Heart left ventricle (tissue), 16 donors: ENCODE measurements at regions not wholly inside any gene's neighbourhood (a gene's known extent, or its start where the extent isn't known, plus 50 kb on each side); places are given as distances from the start of the nearest gene placed in this dataset.

ENCODE experiments used
- ATAC-seq, 4 donors: fragments of 200-7000 bp; cut with Tn5 transposase; one replicate each; pipeline ENCODE4 v1.9.1; 2020 to 2022; ENCODE audit warnings: moderate library complexity in 4 of 4, mild to moderate bottlenecking in 3 of 4, moderate number of reproducible peaks in 1 of 4
- DNase-seq, 5 donors: peaks; one replicate each; pipeline ENCODE4 v3.0.0-alpha.2; 2020
- H3K27ac ChIP-seq, 12 donors: fragments of 200-600 bp; sonication (generic) in 4 of 12; one replicate each; pipeline versions ENCODE4 v1.5.0 to v1.8.0; 2016 to 2022; ENCODE audit warnings: mild to moderate bottlenecking in 2 of 12
- H3K27me3 ChIP-seq, 9 donors: fragments of 200-600 bp; sonication (generic) in 2 of 9; one replicate each; pipeline versions ENCODE4 v1.5.1 to v1.8.0; 2016 to 2022; ENCODE audit warnings: mild to moderate bottlenecking in 3 of 9
- H3K36me3 ChIP-seq, 9 donors: fragments of 200-600 bp; sonication (generic) in 2 of 9; one replicate each; pipeline versions ENCODE4 v1.5.0 to v1.8.0; 2018 to 2022; ENCODE audit warnings: mild to moderate bottlenecking in 2 of 9
- H3K4me1 ChIP-seq, 12 donors: fragments of 200-600 bp; sonication (generic) in 4 of 12; one replicate each; pipeline versions ENCODE4 v1.5.0 to v1.8.0; 2016 to 2022; ENCODE audit warnings: mild to moderate bottlenecking in 3 of 12
- H3K4me3 ChIP-seq, 12 donors: fragments of 200-600 bp; sonication (generic) in 4 of 12; one replicate each; pipeline versions ENCODE4 v1.5.0 to v1.8.0; 2017 to 2022; ENCODE audit warnings: mild to moderate bottlenecking in 9 of 12, moderate library complexity in 4 of 12
- H3K9me3 ChIP-seq, 12 donors: fragments of 200-600 bp; sonication (generic) in 4 of 12; one replicate each; pipeline versions ENCODE4 v1.5.0 to v1.8.0; 2016 to 2022; ENCODE audit warnings: mild to moderate bottlenecking in 1 of 12
- POLR2A ChIP-seq, 2 donors: fragments of 450-650 bp; IDR thresholded peaks; one replicate each; pipeline ENCODE4 v1.6.1; 2017; ENCODE audit warnings: antibody characterized with exemption in 2 of 2, mild to moderate bottlenecking in 2 of 2, moderate library complexity in 2 of 2
- WGBS, 4 donors: extraction: QIAGEN DNeasy Blood & Tissue Kit in 2 of 4; methylation state at CpG; one replicate each; pipeline versions ENCODE4 v1.1.5 to v1.1.7; 2013 to 2018; 5-methylcytosine and 5-hydroxymethylcytosine counted together
- intact Hi-C, 10 donors: fragments of 100-400 bp; cut with DNase I; formaldehyde crosslinking; loops; one replicate each; pipeline versions ENCODE4 v1.11.1 to v1.14.2; 2022
- TF ChIP-seq, protein P1 (sequence below), 12 donors: fragments of 200-600 bp; sonication (generic) in 4 of 12; IDR thresholded peaks; one replicate each; pipeline versions ENCODE4 v1.5.0 to v1.8.0; 2018 to 2022; ENCODE audit warnings: antibody characterized with exemption in 12 of 12, mild to moderate bottlenecking in 5 of 12
- donor health status: ischemic (EF 13 %, LVEDD 7.1; RV severe dilation, severe dysfunction).
- donor health status: healthy with polysubstance abuse.
- donor health status: DM: no; HTN: yes; CAD: no.
- donor health status: DM: no; HTN: no; CAD: no.
- donor health status: ischemic (EF 25% LVEDD 6.9; RV normal size, moderate dysfunction).
- donor health status: ischemic (EF 25% LVEDD 5.7; RV mildly dilated, moderate dysfunction).
- donor health status: healthy.
- donor health status: DM: yes; HTN: yes; CAD: no.
- donor health status: ischemic (EF 35%, LVEDD 5.7; RV mildly dilated, moderate dysfunction).
- donor health status: nonischemic (EF 11% LVEDD 7.7; RV severe dilation, severe dysfunction).
- donor health status: DM: yes; HTN: yes; CAD: no.
- donor health status: PGD.
- donor health status: ischemic (EF 29% LVEDD 5.4; RV normal size, mild dysfunction).
- donor health status: nonischemic (EF 23%, LVEDD 6.1; RV moderate dilation, normal function).

- Histone ChIP-seq H3K4me3 (no peak overlapping the region), H3K9me3 (no peaks in the 10 kb centered on the region), H3K27ac (no peak overlapping the region), H3K27me3 (peaks cover 0 to 8% (median 0%) of the 10 kb centered on the region in 9 donors), H3K4me1 (no peaks in the 10 kb centered on the region), H3K36me3 (no peaks in the 10 kb centered on the region)
- ATAC-seq (no peak), DNase-seq (no peak)
- TF ChIP-seq, protein P1, sequence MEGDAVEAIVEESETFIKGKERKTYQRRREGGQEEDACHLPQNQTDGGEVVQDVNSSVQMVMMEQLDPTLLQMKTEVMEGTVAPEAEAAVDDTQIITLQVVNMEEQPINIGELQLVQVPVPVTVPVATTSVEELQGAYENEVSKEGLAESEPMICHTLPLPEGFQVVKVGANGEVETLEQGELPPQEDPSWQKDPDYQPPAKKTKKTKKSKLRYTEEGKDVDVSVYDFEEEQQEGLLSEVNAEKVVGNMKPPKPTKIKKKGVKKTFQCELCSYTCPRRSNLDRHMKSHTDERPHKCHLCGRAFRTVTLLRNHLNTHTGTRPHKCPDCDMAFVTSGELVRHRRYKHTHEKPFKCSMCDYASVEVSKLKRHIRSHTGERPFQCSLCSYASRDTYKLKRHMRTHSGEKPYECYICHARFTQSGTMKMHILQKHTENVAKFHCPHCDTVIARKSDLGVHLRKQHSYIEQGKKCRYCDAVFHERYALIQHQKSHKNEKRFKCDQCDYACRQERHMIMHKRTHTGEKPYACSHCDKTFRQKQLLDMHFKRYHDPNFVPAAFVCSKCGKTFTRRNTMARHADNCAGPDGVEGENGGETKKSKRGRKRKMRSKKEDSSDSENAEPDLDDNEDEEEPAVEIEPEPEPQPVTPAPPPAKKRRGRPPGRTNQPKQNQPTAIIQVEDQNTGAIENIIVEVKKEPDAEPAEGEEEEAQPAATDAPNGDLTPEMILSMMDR (IDR thresholded peaks at IDR 0.05): no peak
- no peak for TF ChIP-seq POLR2A (IDR thresholded peaks at IDR 0.05)
- intact Hi-C loops: no loop called here
- 79 to 87% (median 82%) methylated on average over 3 of the region's 3 CpGs for WGBS, 4 donors
These were observed 76.3 kb upstream of the RTL1 start for GRCh38 chr14:100979780-100980179.

DNA sequence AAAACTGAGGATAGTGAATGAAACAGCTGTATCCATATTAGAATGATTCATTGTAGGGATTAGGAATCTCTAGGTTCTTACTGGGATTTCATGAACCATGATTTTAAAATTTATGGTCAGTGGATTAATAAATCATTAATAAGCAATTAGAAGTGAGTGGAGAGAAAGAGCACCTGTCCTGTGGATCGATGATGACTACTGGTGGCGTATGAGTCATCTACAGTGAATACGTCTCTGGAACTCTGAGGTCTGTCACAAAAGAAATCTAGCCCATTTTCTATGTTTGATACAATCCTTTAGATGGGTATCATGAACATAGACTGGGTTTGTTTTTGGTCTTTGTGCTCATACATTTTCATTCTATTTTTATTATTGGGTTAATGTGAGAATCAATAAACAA, 77.3 kb upstream of the RTL1 start:
- DNase-seq (no peak), ATAC-seq (no peak)
- no peak overlapping the region for H3K27ac ChIP-seq
- intact Hi-C loops: no loop called here
- H3K36me3 ChIP-seq: no peaks in the 10 kb centered on the region
- no peaks in the 10 kb centered on the region for H3K9me3 ChIP-seq
- H3K27me3 ChIP-seq: peaks cover 0 to 8% (median 0%) of the 10 kb centered on the region in 9 donors
- H3K4me1 ChIP-seq: no peaks in the 10 kb centered on the region
- 86 to 93% (median 90%) methylated on average over 3 of the region's 3 CpGs for WGBS, 4 donors
- H3K4me3 ChIP-seq: no peak overlapping the region
- TF ChIP-seq, protein P1 (IDR thresholded peaks at IDR 0.05): no peak

GRCh38 chr14:100981809-100982208, 78.3 kb upstream of the RTL1 start:
- no peaks in the 10 kb centered on the region for H3K4me1 ChIP-seq
- ATAC-seq: no peak
- no peak for TF ChIP-seq POLR2A (IDR thresholded peaks at IDR 0.05)
- TF ChIP-seq, protein P1 (IDR thresholded peaks at IDR 0.05): no peak
- no peaks in the 10 kb centered on the region for H3K36me3 ChIP-seq
- intact Hi-C loops: no loop called here
- no peak for DNase-seq
- 79 to 87% (median 81%) methylated on average over 3 of the region's 3 CpGs for WGBS, 4 donors
- no peak overlapping the region for H3K4me3 ChIP-seq
- no peaks in the 10 kb centered on the region for H3K9me3 ChIP-seq
- H3K27me3 ChIP-seq: peaks cover 0 to 8% (median 0%) of the 10 kb centered on the region in 9 donors
- no peak overlapping the region for H3K27ac ChIP-seq

DNA sequence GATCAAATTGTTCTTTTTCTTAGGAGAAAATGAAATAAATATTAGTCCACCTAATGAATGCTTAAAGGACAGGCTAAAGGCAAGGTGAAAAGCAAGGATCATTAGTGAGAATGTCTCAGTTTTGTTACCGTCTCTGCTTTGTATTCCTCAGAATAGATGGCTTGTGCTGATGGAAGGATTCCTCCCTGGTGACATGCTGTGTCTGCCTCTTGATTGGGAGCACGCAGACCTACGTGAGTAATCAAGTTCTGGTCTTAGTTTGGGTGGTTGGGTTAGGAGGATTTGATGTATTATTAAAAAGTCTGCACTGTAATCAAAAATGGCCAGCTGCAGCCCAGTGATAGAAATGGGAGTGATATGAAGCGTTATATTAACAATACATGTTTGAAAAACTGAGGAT, 78.8 kb upstream of the RTL1 start:
- WGBS, 4 donors: 70 to 74% (median 72%) methylated on average over 4 of the region's 4 CpGs
- no peak overlapping the region for H3K27ac ChIP-seq
- no peak for TF ChIP-seq POLR2A (IDR thresholded peaks at IDR 0.05)
- TF ChIP-seq, protein P1 (IDR thresholded peaks at IDR 0.05): no peak

More for the DNA sequence above, 78.8 kb upstream of the RTL1 start:
- Histone ChIP-seq H3K4me3 (no peak overlapping the region), H3K27me3 (peaks cover 0 to 8% (median 0%) of the 10 kb centered on the region in 9 donors), H3K9me3 (no peaks in the 10 kb centered on the region), H3K4me1 (no peaks in the 10 kb centered on the region), H3K36me3 (no peaks in the 10 kb centered on the region)
- intact Hi-C loops: no loop called here
- no peak for ATAC-seq
- DNase-seq: no peak
